K562 (cell line): ENCODE measurements at regions not wholly inside any gene's neighbourhood (a gene's known extent, or its start where the extent isn't known, plus 50 kb on each side); places are given as distances from the start of the nearest gene placed in this dataset.

ENCODE experiments used
- ATAC-seq: fragments of 200-7000 bp; cut with Tn5 transposase; 3 replicates; pipeline ENCODE4 v1.9.1; 2020; ENCODE audit warnings: moderate library complexity
- BruUV-seq: library from RNA; stranded (reverse); fragments of 400-500 nt; replicated peaks from 2 replicates; lab custom pipeline; 2021; lab: Mats Ljungman, UMichigan
- CTCF ChIA-PET: fragments of 300-600 bp; formaldehyde crosslinking; extraction: SDS; loops from one replicate; lab custom pipeline; 2021; ENCODE audit warnings: low intra/inter-chr PET ratio; lab: Yijun Ruan, JAX
- POLR2A ChIA-PET: fragments of 300-600, 350-650 bp; sonication (Branson Sonifier 250); formaldehyde crosslinking; extraction: SDS; loops from one replicate; lab custom pipeline; 2021; ENCODE audit warnings: antibody characterized with exemption, inconsistent platforms; lab: Yijun Ruan, JAX
- DNase-seq, 4 experiments: peaks; one replicate each; pipeline versions ENCODE4 v3.0.0 to v3.0.0-alpha.2; 2011 to 2018; ENCODE audit warnings: low spot score in 3 of 4, mixed read lengths in 3 of 4; ENCODE audit errors: extremely low read depth in 1 of 4
- FAIRE-seq: peaks from 2 replicates; lab custom pipeline; 2011; peaks lifted over from hg19 to GRCh38; lab: Jason Lieb, UNC
- H2AFZ ChIP-seq: 2 replicates; pipeline ENCODE4 v1.6.0; 2011; ENCODE audit warnings: low read depth, low read length, control low read depth, inconsistent platforms
- H3K27ac ChIP-seq: fragments of 200-600 bp; 3 replicates; pipeline ENCODE4 v1.8.0; 2011; ENCODE audit warnings: low read depth, mild to moderate bottlenecking, control low read depth, inconsistent platforms, low read length, moderate library complexity, mixed read lengths; ENCODE audit errors: extremely low read depth
- H3K27me3 ChIP-seq, 2 experiments: fragments of 300-600 bp in 1 of 2; 2 replicates in 1 of 2; 3 replicates in 1 of 2; pipeline versions ENCODE4 v1.6.0 to v1.8.0; 2011; ENCODE audit warnings: inconsistent platforms in 2 of 2, low read length in 2 of 2, mild to moderate bottlenecking in 1 of 2, mixed read lengths in 1 of 2, moderate library complexity in 1 of 2; ENCODE audit not compliant: control insufficient read depth in 2 of 2, insufficient read depth in 2 of 2
- H3K36me3 ChIP-seq: fragments of 300-600 bp; 3 replicates; pipeline ENCODE4 v1.8.0; 2011; ENCODE audit warnings: mild to moderate bottlenecking, low read length, inconsistent platforms; ENCODE audit not compliant: control insufficient read depth, insufficient read depth
- H3K4me1 ChIP-seq, 2 experiments: fragments of 200-600 bp in 1 of 2; replicated peaks in 1 of 2; 2 replicates in 1 of 2; 3 replicates in 1 of 2; pipeline versions ENCODE4 v1.5.1 to v1.8.0; 2011; ENCODE audit warnings: inconsistent platforms in 2 of 2, low read length in 2 of 2, mild to moderate bottlenecking in 1 of 2, mixed read lengths in 1 of 2, moderate library complexity in 1 of 2; ENCODE audit not compliant: control insufficient read depth in 2 of 2, insufficient read depth in 2 of 2
- H3K4me2 ChIP-seq: 2 replicates; pipeline ENCODE4 v1.6.1; 2011; ENCODE audit warnings: low read length, control low read depth, inconsistent platforms, mixed read lengths; ENCODE audit not compliant: insufficient read depth
- H3K4me3 ChIP-seq: fragments of 200-600 bp; sonication (generic), shearing (Covaris generic); 2 replicates; pipeline ENCODE4 v1.5.1; 2016; ENCODE audit warnings: control low read depth, inconsistent platforms
- H3K79me2 ChIP-seq: fragments of 200-600 bp; 3 replicates; pipeline ENCODE4 v1.8.0; 2011; ENCODE audit warnings: low read length, inconsistent platforms; ENCODE audit not compliant: control insufficient read depth, insufficient read depth
- H3K9ac ChIP-seq, 2 experiments: 2 replicates each; pipeline versions ENCODE4 v1.6.0 to v1.6.1; 2011; ENCODE audit warnings: low read depth in 2 of 2, low read length in 2 of 2, control low read depth in 1 of 2, inconsistent platforms in 1 of 2, mild to moderate bottlenecking in 1 of 2, mixed read lengths in 1 of 2; ENCODE audit not compliant: insufficient read depth in 1 of 2
- H3K9me1 ChIP-seq: one replicate; pipeline ENCODE4 v1.6.0; 2011; ENCODE audit warnings: inconsistent platforms, mild to moderate bottlenecking, low read length, moderate library complexity; ENCODE audit not compliant: control insufficient read depth, insufficient read depth
- H3K9me3 ChIP-seq: replicated peaks from 2 replicates; pipeline ENCODE4 v1.5.1; 2011; ENCODE audit warnings: low read depth, low read length, inconsistent platforms; ENCODE audit not compliant: control insufficient read depth, insufficient read depth
- H4K20me1 ChIP-seq: replicated peaks from 2 replicates; pipeline ENCODE4 v1.6.1; 2011; ENCODE audit warnings: low read length, inconsistent platforms, mixed read lengths; ENCODE audit not compliant: control insufficient read depth, insufficient read depth
- CEBPB ChIP-seq: fragments of 450-650 bp; IDR thresholded peaks from 2 replicates; pipeline ENCODE4 v1.6.1; 2016; ENCODE audit warnings: missing genetic modification characterization, missing compliant biosample characterization
- ID3 ChIP-seq, 2 experiments: fragments of 250-450 bp in 1 of 2; fragments of 450-650 bp in 1 of 2; sonication (Bioruptor Pico) in 1 of 2; IDR thresholded peaks; 2 replicates each; pipeline versions ENCODE4 v1.6.1 to v1.8.0; 2016 to 2021; ENCODE audit warnings: mild to moderate bottlenecking in 2 of 2, moderate library complexity in 2 of 2, missing compliant biosample characterization in 1 of 2, missing genetic modification characterization in 1 of 2
- KLF13 ChIP-seq: fragments of 450-650 bp; IDR thresholded peaks from 2 replicates; pipeline ENCODE4 v1.6.1; 2016; ENCODE audit warnings: missing genetic modification characterization, low read depth, mild to moderate bottlenecking, missing compliant biosample characterization, moderate library complexity, borderline replicate concordance
- MNT ChIP-seq, 2 experiments: fragments of 450-650 bp; conservative IDR thresholded peaks; 2 replicates each; pipeline ENCODE4 v1.6.1; 2017; ENCODE audit warnings: mild to moderate bottlenecking in 2 of 2, moderate library complexity in 2 of 2
- RFX1 ChIP-seq: fragments of 450-650 bp; IDR thresholded peaks from 2 replicates; pipeline ENCODE4 v1.6.1; 2016; ENCODE audit warnings: mild to moderate bottlenecking, moderate library complexity
- SMARCA4 ChIP-seq: fragments of 450-650 bp; IDR thresholded peaks from 2 replicates; pipeline ENCODE4 v1.6.1; 2016
- ZBED1 ChIP-seq: IDR thresholded peaks from 2 replicates; pipeline ENCODE4 v1.6.1; 2014
- ZFP1 ChIP-seq: fragments of 450-650 bp; formaldehyde crosslinking; IDR thresholded peaks from 2 replicates; pipeline ENCODE4 v1.4.0; 2020; ENCODE audit warnings: mild to moderate bottlenecking, mixed read lengths
- ZNF586 ChIP-seq: fragments of 450-650 bp; formaldehyde crosslinking; conservative IDR thresholded peaks from 2 replicates; pipeline ENCODE4 v1.4.0; 2020; ENCODE audit warnings: mild to moderate bottlenecking, moderate library complexity
- WGBS: fragments of 100-300 bp; shearing (Covaris generic); methylation state at CpG from one replicate; pipeline ENCODE4 v1.1.6; 2016; ENCODE audit warnings: low coverage, mixed read lengths; ENCODE audit not compliant: insufficient coverage; ENCODE audit errors: missing lambda C conversion rate; 5-methylcytosine and 5-hydroxymethylcytosine counted together
- in situ Hi-C: fragments of 300-500 bp; cut with MboI; formaldehyde crosslinking; loops from 4 replicates; pipeline ENCODE4 v1.15.0; 2018; ENCODE audit warnings: inconsistent platforms, mixed read lengths
- intact Hi-C: fragments of 100-400 bp; cut with micrococcal nuclease; formaldehyde crosslinking; loops from 2 replicates; pipeline ENCODE4 v1.14.2; 2022

- no peak for TF ChIP-seq MNT (conservative IDR thresholded peaks at IDR 0.05)
- TF ChIP-seq ZBED1: no peak
- no peak for TF ChIP-seq SMARCA4
- no peak for TF ChIP-seq ID3 (CRISPR knock-in tag; IDR thresholded peaks at IDR 0.05)
- TF ChIP-seq ID3 (tag; IDR thresholded peaks at IDR 0.05): no peak
- TF ChIP-seq KLF13: no peak
- no peak for TF ChIP-seq RFX1
These were observed 176.7 kb upstream of the GOLIM4 start (continued) for GRCh38 chr3:168272343-168272985.

- BruUV-seq: no TSS peak
- FAIRE-seq (no peak), ATAC-seq (no peak), DNase-seq (no peak)
- Histone ChIP-seq H3K9me3 (no peaks in the 10 kb centered on the region), H3K4me3 (no peak overlapping the region), H3K27me3 (no peaks in the 10 kb centered on the region), H4K20me1 (no peaks in the 10 kb centered on the region), H3K36me3 (no peaks in the 10 kb centered on the region), H3K4me2 (no peak overlapping the region), H3K79me2 (no peaks in the 10 kb centered on the region), H2AFZ (no peak overlapping the region), H3K9me1 (no peaks in the 10 kb centered on the region), H3K9ac (no peak overlapping the region), H3K4me1 (no peaks in the 10 kb centered on the region), H3K27ac (no peak overlapping the region)
- ChIA-PET POLR2A (no interaction called here), CTCF (no interaction called here)
- in situ Hi-C loops (no loop called here), intact Hi-C loops (no loop called here)
- WGBS: 0% methylated on average over 2 of the region's 2 CpGs
- TF ChIP-seq CEBPB (tag) (no peak), ZFP1 (CRISPR knock-in tag) (no peak), ZNF586 (CRISPR knock-in tag) (no peak)
These were observed 176.2 kb upstream of the GOLIM4 start for GRCh38 chr3:168271932-168272331.
